H54 (cell line): ENCODE measurements at regions not wholly inside any gene's neighbourhood (a gene's known extent, or its start where the extent isn't known, plus 50 kb on each side); places are given as distances from the start of the nearest gene placed in this dataset.

Source experiments
- DNase-seq: peaks from one replicate; pipeline ENCODE4 v3.0.0; 2011; ENCODE audit warnings: low spot score, mixed read lengths; ENCODE audit not compliant: insufficient read length
- FAIRE-seq: peaks from 3 replicates; lab custom pipeline; 2011; peaks lifted over from hg19 to GRCh38; lab: Jason Lieb, UNC
- POLR2A ChIP-seq: IDR thresholded peaks from 2 replicates; pipeline ENCODE4 v1.6.1; 2011; ENCODE audit warnings: low read depth, mild to moderate bottlenecking, low read length

GRCh38 chr7:51701935-51702334 lies 385.3 kb upstream of the COBL start:
- FAIRE-seq: no peak
- no peak for TF ChIP-seq POLR2A
- DNase-seq: no peak

- no peak for FAIRE-seq
Measured at GRCh38 chr7:51700593-51701215, 384.1 kb upstream of the COBL start.

GRCh38 chr7:51693258-51693657 lies 376.6 kb upstream of the COBL start:
- no peak for TF ChIP-seq POLR2A
- FAIRE-seq: no peak
- DNase-seq: no peak

More at GRCh38 chr7:51700593-51701215, 384.1 kb upstream of the COBL start:
- TF ChIP-seq POLR2A: no peak
- DNase-seq: no peak

GRCh38 chr7:51689547-51689946 lies 372.9 kb upstream of the COBL start:
- DNase-seq: no peak
- no peak for TF ChIP-seq POLR2A
- FAIRE-seq: no peak

- no peak for DNase-seq
- FAIRE-seq: no peak
- TF ChIP-seq POLR2A: no peak
Measured at GRCh38 chr7:51685794-51686193, 369.2 kb upstream of the COBL start.

- no peak for TF ChIP-seq POLR2A
- DNase-seq (no peak), FAIRE-seq (no peak)
Measured at GRCh38 chr7:51680594-51681399, 364.2 kb upstream of the COBL start.

- FAIRE-seq: no peak
- no peak for TF ChIP-seq POLR2A
- no peak for DNase-seq
Measured at GRCh38 chr7:51679358-51679757, 362.7 kb upstream of the COBL start.

GRCh38 chr7:51666751-51667150 lies 350.1 kb upstream of the COBL start:
- TF ChIP-seq POLR2A: no peak
- DNase-seq (no peak), FAIRE-seq (no peak)

- FAIRE-seq (no peak), DNase-seq (no peak)
- no peak for TF ChIP-seq POLR2A
Measured at GRCh38 chr7:51666266-51666665, 349.7 kb upstream of the COBL start.

GRCh38 chr7:51665045-51665780 lies 348.6 kb upstream of the COBL start:
- FAIRE-seq: no peak
- TF ChIP-seq POLR2A: no peak
- no peak for DNase-seq

- TF ChIP-seq POLR2A: no peak
- no peak for DNase-seq
- FAIRE-seq: no peak
Measured at GRCh38 chr7:51660516-51660915, 343.9 kb upstream of the COBL start.

GRCh38 chr7:51658684-51659083 lies 342.1 kb upstream of the COBL start:
- no peak for TF ChIP-seq POLR2A
- FAIRE-seq (no peak), DNase-seq (no peak)

GRCh38 chr7:51647931-51648351 lies 331.3 kb upstream of the COBL start:
- DNase-seq (no peak), FAIRE-seq (no peak)
- no peak for TF ChIP-seq POLR2A

- no peak for TF ChIP-seq POLR2A
- FAIRE-seq (no peak), DNase-seq (no peak)
Measured at GRCh38 chr7:51647486-51647885, 330.9 kb upstream of the COBL start.

- no peak for TF ChIP-seq POLR2A
- DNase-seq: no peak
- FAIRE-seq: no peak
Measured at GRCh38 chr7:51645702-51646298, 329.2 kb upstream of the COBL start.
